ENCODE measurements at regions not wholly inside any gene's neighbourhood (a gene's known extent, or its start where the extent isn't known, plus 50 kb on each side); places are given as distances from the start of the nearest gene placed in this dataset.

GRCh38 chr20:60124776-60125381, 166.7 kb downstream of the CDH26 start:
- Mint-ChIP-seq H3K27me3 (ENCODE audit: low read depth, poor library complexity) (peaks cover 13% of the 10 kb centered on the region), H3K4me1 (no peaks in the 10 kb centered on the region), H3K9me3 (peaks cover 14% of the 10 kb centered on the region), H3K36me3 (ENCODE audit: low read depth) (no peaks in the 10 kb centered on the region), H3K4me3 (no peak overlapping the region), H3K27ac (no peak overlapping the region)
- no peak for DNase-seq
- no peak for TF ChIP-seq CTCF (IDR thresholded peaks at IDR 0.05)

GRCh38 chr20:60125513-60125912, 167.3 kb downstream of the CDH26 start:
- H3K27ac Mint-ChIP-seq: no peak overlapping the region
- no peaks in the 10 kb centered on the region for H3K36me3 Mint-ChIP-seq (ENCODE audit: low read depth)
- no peak for TF ChIP-seq CTCF (IDR thresholded peaks at IDR 0.05)
- peaks cover 13% of the 10 kb centered on the region for H3K27me3 Mint-ChIP-seq (ENCODE audit: low read depth, poor library complexity)
- H3K4me3 Mint-ChIP-seq: no peak overlapping the region
- no peaks in the 10 kb centered on the region for H3K4me1 Mint-ChIP-seq
- no peak for DNase-seq
- H3K9me3 Mint-ChIP-seq: peaks cover 13% of the 10 kb centered on the region

- no peaks in the 10 kb centered on the region for H3K4me1 Mint-ChIP-seq
- no peak for TF ChIP-seq CTCF (IDR thresholded peaks at IDR 0.05)
- H3K27ac Mint-ChIP-seq: no peak overlapping the region
- no peak overlapping the region for H3K4me3 Mint-ChIP-seq
- DNase-seq: no peak
- peaks cover 11% of the 10 kb centered on the region for H3K9me3 Mint-ChIP-seq
- H3K27me3 Mint-ChIP-seq (ENCODE audit: low read depth, poor library complexity): peaks cover 9% of the 10 kb centered on the region
- H3K36me3 Mint-ChIP-seq (ENCODE audit: low read depth): no peaks in the 10 kb centered on the region
These were observed 168.8 kb downstream of the CDH26 start for GRCh38 chr20:60126975-60127374.

- H3K27me3 Mint-ChIP-seq (ENCODE audit: low read depth, poor library complexity): peaks cover 15% of the 10 kb centered on the region
- DNase-seq: no peak
- H3K9me3 Mint-ChIP-seq: peaks cover 22% of the 10 kb centered on the region
- no peak overlapping the region for H3K27ac Mint-ChIP-seq
- no peak overlapping the region for H3K4me3 Mint-ChIP-seq
- H3K36me3 Mint-ChIP-seq (ENCODE audit: low read depth): no peaks in the 10 kb centered on the region
- no peaks in the 10 kb centered on the region for H3K4me1 Mint-ChIP-seq
- TF ChIP-seq CTCF (IDR thresholded peaks at IDR 0.05): no peak
These were observed 173.2 kb downstream of the CDH26 start for GRCh38 chr20:60131375-60131774.

- Mint-ChIP-seq H3K4me1 (no peaks in the 10 kb centered on the region), H3K4me3 (no peak overlapping the region), H3K27me3 (ENCODE audit: low read depth, poor library complexity) (peaks cover 15% of the 10 kb centered on the region), H3K9me3 (peaks cover 22% of the 10 kb centered on the region), H3K27ac (no peak overlapping the region), H3K36me3 (ENCODE audit: low read depth) (no peaks in the 10 kb centered on the region)
- no peak for DNase-seq
- TF ChIP-seq CTCF (IDR thresholded peaks at IDR 0.05): no peak
These were observed 174.1 kb downstream of the CDH26 start for GRCh38 chr20:60132162-60132826.
